IMR-90 (cell line): ENCODE measurements at regions not wholly inside any gene's neighbourhood (a gene's known extent, or its start where the extent isn't known, plus 50 kb on each side); places are given as distances from the start of the nearest gene placed in this dataset.

Experiments used
- BHLHE40 ChIP-seq: fragments of 150-350 bp; IDR thresholded peaks from 2 replicates; pipeline ENCODE4 v1.6.1; 2016; ENCODE audit warnings: mild to moderate bottlenecking, low read depth, low read length
- CEBPB ChIP-seq: IDR thresholded peaks from 2 replicates; pipeline ENCODE4 v1.6.1; 2012; ENCODE audit warnings: low read depth, low read length, improper control_type of control experiment
- FOS ChIP-seq: fragments of 150-350 bp; IDR thresholded peaks from 2 replicates; pipeline ENCODE4 v1.6.1; 2016; ENCODE audit warnings: low read depth, low read length
- MAFK ChIP-seq: IDR thresholded peaks from 2 replicates; pipeline ENCODE4 v1.6.1; 2012; ENCODE audit warnings: low read depth, low read length, improper control_type of control experiment
- MAZ ChIP-seq: IDR thresholded peaks from 2 replicates; pipeline ENCODE4 v1.6.1; 2012; ENCODE audit warnings: low read depth, mild to moderate bottlenecking, low read length, improper control_type of control experiment, moderate library complexity, borderline replicate concordance
- MXI1 ChIP-seq: IDR thresholded peaks from 2 replicates; pipeline ENCODE4 v1.6.1; 2012; ENCODE audit warnings: low read depth, mild to moderate bottlenecking, low read length, moderate library complexity, borderline replicate concordance
- POLR2A ChIP-seq: IDR thresholded peaks from 2 replicates; pipeline ENCODE4 v1.6.1; 2012; ENCODE audit warnings: mild to moderate bottlenecking, low read depth, low read length
- RAD21 ChIP-seq: IDR thresholded peaks from 2 replicates; pipeline ENCODE4 v1.6.1; 2012; ENCODE audit warnings: low read length, improper control_type of control experiment
- RCOR1 ChIP-seq: IDR thresholded peaks from 2 replicates; pipeline ENCODE4 v1.6.1; 2012; ENCODE audit warnings: mild to moderate bottlenecking, low read length, improper control_type of control experiment; ENCODE audit not compliant: insufficient replicate concordance
- RFX5 ChIP-seq: IDR thresholded peaks from 2 replicates; pipeline ENCODE4 v1.8.0; 2012; ENCODE audit warnings: low read depth, mild to moderate bottlenecking, low read length, moderate library complexity
- SMC3 ChIP-seq: fragments of 150-350 bp; IDR thresholded peaks from 2 replicates; pipeline ENCODE4 v1.6.1; 2016; ENCODE audit warnings: low read depth, mild to moderate bottlenecking, antibody characterized with exemption, low read length, moderate library complexity
- TF ChIP-seq, protein P1 (sequence below): conservative IDR thresholded peaks from 2 replicates; pipeline ENCODE4 v1.5.1; 2012; ENCODE audit warnings: mild to moderate bottlenecking, low read depth, low read length, improper control_type of control experiment
- TF ChIP-seq, protein P2 (sequence below): fragments of 150-350 bp; IDR thresholded peaks from 2 replicates; pipeline ENCODE4 v1.6.1; 2017; ENCODE audit warnings: mild to moderate bottlenecking, antibody characterized with exemption, low read length, low read depth
- TF ChIP-seq, protein P3 (sequence below): fragments of 150-350 bp; IDR thresholded peaks from 2 replicates; pipeline ENCODE4 v1.6.1; 2016; ENCODE audit warnings: low read depth, mild to moderate bottlenecking, low read length, moderate library complexity, borderline replicate concordance

DNA sequence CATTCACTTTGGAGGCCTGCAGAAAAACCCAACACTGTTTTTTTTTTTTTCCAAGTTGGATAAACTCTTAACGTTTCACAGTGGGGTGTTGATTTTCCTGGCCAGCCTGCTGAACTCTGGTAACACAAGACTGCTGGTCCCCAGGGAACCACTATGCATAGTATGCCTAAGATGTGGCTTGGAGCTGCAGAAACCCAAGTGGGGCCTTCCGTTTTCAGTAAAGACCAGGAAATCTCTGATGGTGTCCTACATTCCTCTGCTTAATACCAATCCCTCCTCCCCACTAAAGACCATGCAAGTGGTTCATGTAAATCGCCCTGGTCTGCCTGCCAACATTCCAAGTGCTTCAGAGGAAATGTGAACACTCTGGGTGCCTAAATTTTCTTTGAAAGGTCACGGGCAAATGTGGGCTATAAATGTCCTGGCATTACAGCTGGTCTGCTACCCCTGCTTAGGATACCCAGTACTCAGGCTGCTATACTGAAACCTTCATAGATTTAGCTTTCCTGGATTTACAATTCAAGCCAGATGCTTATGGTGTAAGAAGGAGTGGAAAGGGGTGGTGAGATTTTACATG is 615.4 kb downstream of the MAFB start:
- TF ChIP-seq, protein P1, sequence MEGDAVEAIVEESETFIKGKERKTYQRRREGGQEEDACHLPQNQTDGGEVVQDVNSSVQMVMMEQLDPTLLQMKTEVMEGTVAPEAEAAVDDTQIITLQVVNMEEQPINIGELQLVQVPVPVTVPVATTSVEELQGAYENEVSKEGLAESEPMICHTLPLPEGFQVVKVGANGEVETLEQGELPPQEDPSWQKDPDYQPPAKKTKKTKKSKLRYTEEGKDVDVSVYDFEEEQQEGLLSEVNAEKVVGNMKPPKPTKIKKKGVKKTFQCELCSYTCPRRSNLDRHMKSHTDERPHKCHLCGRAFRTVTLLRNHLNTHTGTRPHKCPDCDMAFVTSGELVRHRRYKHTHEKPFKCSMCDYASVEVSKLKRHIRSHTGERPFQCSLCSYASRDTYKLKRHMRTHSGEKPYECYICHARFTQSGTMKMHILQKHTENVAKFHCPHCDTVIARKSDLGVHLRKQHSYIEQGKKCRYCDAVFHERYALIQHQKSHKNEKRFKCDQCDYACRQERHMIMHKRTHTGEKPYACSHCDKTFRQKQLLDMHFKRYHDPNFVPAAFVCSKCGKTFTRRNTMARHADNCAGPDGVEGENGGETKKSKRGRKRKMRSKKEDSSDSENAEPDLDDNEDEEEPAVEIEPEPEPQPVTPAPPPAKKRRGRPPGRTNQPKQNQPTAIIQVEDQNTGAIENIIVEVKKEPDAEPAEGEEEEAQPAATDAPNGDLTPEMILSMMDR = no peak
- TF ChIP-seq POLR2A (no peak), MAZ (no peak), MXI1 (no peak), CEBPB (no peak), RCOR1 (no peak), RFX5 (no peak), RAD21 (no peak), BHLHE40 (no peak), MAFK (no peak), SMC3 (no peak), FOS (no peak)
- TF ChIP-seq, protein P2, sequence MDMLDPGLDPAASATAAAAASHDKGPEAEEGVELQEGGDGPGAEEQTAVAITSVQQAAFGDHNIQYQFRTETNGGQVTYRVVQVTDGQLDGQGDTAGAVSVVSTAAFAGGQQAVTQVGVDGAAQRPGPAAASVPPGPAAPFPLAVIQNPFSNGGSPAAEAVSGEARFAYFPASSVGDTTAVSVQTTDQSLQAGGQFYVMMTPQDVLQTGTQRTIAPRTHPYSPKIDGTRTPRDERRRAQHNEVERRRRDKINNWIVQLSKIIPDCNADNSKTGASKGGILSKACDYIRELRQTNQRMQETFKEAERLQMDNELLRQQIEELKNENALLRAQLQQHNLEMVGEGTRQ = no peak
- TF ChIP-seq, protein P3, sequence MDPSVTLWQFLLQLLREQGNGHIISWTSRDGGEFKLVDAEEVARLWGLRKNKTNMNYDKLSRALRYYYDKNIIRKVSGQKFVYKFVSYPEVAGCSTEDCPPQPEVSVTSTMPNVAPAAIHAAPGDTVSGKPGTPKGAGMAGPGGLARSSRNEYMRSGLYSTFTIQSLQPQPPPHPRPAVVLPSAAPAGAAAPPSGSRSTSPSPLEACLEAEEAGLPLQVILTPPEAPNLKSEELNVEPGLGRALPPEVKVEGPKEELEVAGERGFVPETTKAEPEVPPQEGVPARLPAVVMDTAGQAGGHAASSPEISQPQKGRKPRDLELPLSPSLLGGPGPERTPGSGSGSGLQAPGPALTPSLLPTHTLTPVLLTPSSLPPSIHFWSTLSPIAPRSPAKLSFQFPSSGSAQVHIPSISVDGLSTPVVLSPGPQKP = no peak
